ENCODE measurements at regions not wholly inside any gene's neighbourhood (a gene's known extent, or its start where the extent isn't known, plus 50 kb on each side); places are given as distances from the start of the nearest gene placed in this dataset.

DNA sequence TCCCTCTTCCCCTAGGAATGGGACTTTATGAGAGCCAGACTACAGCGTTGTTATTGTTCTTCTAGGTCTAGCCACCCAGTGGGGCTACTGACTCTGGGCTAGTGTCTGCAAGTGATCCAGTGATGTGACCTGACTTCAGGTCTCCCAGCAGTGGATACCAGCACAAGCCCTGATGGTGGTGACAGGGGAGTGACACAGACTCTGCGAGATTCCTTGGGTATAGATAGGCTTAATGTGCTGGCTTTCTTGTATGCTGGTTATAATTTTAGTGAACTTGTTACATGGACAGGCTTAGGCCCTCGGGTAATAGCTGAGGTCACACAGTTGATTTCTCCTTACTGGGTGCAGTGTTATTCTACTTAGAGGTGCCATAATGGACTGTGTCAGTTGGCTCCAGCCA lies 106.9 kb downstream of the TBC1D30 start:
- H3K27me3 ChIP-seq (ENCODE audit: control insufficient read depth in 3 of 3, insufficient read depth in 3 of 3, low read length in 3 of 3) = no peaks in the 10 kb centered on the region
- no peak overlapping the region for H3K27ac ChIP-seq (ENCODE audit: low read depth in 1 of 3, low read length in 2 of 3)
- WGBS, 3 donors = 91 to 98% (median 95%) methylated on average over 3 of the region's 3 CpGs
- H3K36me3 ChIP-seq (ENCODE audit: control insufficient read depth in 3 of 3, insufficient read depth in 2 of 3, low read depth in 1 of 3, low read length in 3 of 3) = no peaks in the 10 kb centered on the region
- no peaks in the 10 kb centered on the region for H3K9me3 ChIP-seq (ENCODE audit: control insufficient read depth in 2 of 2, insufficient read depth in 1 of 2, low read depth in 1 of 2, low read length in 1 of 2)
- no peak for FAIRE-seq
- no peak overlapping the region for H3K4me3 ChIP-seq (ENCODE audit: low read depth in 1 of 3, low read length in 3 of 3)
- no peak for DNase-seq
- H3K4me1 ChIP-seq (ENCODE audit: control insufficient read depth in 3 of 3, insufficient read depth in 2 of 3, low read depth in 1 of 3, low read length in 2 of 3) = no peaks in the 10 kb centered on the region

DNA sequence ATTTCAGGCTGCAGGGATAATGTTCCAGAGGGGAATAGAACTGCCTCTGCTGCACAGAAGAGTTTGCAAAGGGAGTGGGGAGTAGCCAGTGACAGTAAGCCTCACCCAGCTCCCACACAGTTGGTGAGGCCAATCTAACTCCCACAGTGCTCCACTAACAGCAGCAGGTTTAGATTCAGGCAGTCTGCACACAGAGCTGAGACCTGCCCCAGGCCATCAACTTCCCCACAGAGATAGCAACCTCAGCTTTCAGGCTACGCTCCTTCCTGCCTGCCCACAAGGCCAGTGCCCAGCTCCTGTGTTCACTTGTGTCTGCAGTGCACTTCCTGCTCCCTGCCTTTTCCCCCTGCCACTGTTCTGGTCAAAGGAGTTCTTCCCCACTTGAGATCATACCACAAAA lies 107.5 kb downstream of the TBC1D30 start:
- Histone ChIP-seq H3K36me3 (ENCODE audit: control insufficient read depth in 3 of 3, insufficient read depth in 2 of 3, low read depth in 1 of 3, low read length in 3 of 3) (no peaks in the 10 kb centered on the region), H3K27ac (ENCODE audit: low read depth in 1 of 3, low read length in 2 of 3) (no peak overlapping the region), H3K4me3 (ENCODE audit: low read depth in 1 of 3, low read length in 3 of 3) (no peak overlapping the region), H3K9me3 (ENCODE audit: control insufficient read depth in 2 of 2, insufficient read depth in 1 of 2, low read depth in 1 of 2, low read length in 1 of 2) (no peaks in the 10 kb centered on the region), H3K27me3 (ENCODE audit: control insufficient read depth in 3 of 3, insufficient read depth in 3 of 3, low read length in 3 of 3) (no peaks in the 10 kb centered on the region), H3K4me1 (ENCODE audit: control insufficient read depth in 3 of 3, insufficient read depth in 2 of 3, low read depth in 1 of 3, low read length in 2 of 3) (no peaks in the 10 kb centered on the region)
- WGBS, 3 donors = 79 to 100% (median 91%) methylated on average over 1 of the region's 1 CpG
- FAIRE-seq (no peak), DNase-seq (no peak)

DNA sequence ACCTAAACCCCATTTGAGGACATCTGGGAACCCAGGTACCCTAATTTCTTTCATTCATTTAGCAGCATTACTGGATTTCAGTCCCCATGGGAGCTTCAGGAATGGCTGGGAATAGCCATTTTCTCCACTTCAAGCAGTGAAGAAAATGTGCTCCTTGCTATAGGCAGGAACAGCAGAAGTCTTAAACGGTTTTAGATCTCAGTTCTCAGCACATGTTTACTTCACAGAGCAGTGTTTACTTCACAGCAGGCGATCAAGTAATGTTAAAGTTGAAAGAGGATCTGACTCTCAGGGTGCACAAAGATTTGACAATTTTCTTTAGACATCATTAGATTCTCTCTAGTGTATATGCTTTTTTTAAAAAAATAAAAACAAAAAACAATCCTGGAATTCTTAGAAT lies 109.3 kb downstream of the TBC1D30 start:
- no peaks in the 10 kb centered on the region for H3K4me1 ChIP-seq (ENCODE audit: control insufficient read depth in 3 of 3, insufficient read depth in 2 of 3, low read depth in 1 of 3, low read length in 2 of 3)
- H3K27me3 ChIP-seq (ENCODE audit: control insufficient read depth in 3 of 3, insufficient read depth in 3 of 3, low read length in 3 of 3) = no peaks in the 10 kb centered on the region
- no peak for DNase-seq
- no peak for FAIRE-seq
- H3K36me3 ChIP-seq (ENCODE audit: control insufficient read depth in 3 of 3, insufficient read depth in 2 of 3, low read depth in 1 of 3, low read length in 3 of 3) = no peaks in the 10 kb centered on the region
- WGBS, 3 donors = 40 to 63% (median 59%) methylated on average over 2 of the region's 2 CpGs
- H3K4me3 ChIP-seq (ENCODE audit: low read depth in 1 of 3, low read length in 3 of 3) = no peak overlapping the region
- no peak overlapping the region for H3K27ac ChIP-seq (ENCODE audit: low read depth in 1 of 3, low read length in 2 of 3)
- H3K9me3 ChIP-seq (ENCODE audit: control insufficient read depth in 2 of 2, insufficient read depth in 1 of 2, low read depth in 1 of 2, low read length in 1 of 2) = no peaks in the 10 kb centered on the region

DNA sequence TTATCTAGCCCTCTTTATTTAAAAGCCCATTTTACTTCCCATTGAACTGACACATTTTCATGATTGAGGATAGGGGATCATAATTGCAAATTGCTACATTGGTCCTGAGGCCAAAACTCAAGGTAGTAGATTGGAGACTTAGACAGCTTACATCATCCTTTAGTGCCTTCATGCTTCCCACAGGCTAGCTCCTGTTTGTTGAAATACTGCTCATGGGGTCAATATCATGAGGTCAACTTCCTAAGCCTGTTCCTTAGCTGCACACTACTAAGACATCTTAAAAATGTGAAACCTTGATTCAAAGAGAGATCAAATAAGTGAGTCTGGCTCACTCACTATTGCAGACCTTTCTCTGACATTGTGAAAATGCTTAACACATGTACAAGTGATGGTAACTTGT lies 113.0 kb downstream of the TBC1D30 start:
- Histone ChIP-seq H3K36me3 (ENCODE audit: control insufficient read depth in 3 of 3, insufficient read depth in 2 of 3, low read depth in 1 of 3, low read length in 3 of 3) (no peaks in the 10 kb centered on the region), H3K9me3 (ENCODE audit: control insufficient read depth in 2 of 2, insufficient read depth in 1 of 2, low read depth in 1 of 2, low read length in 1 of 2) (no peaks in the 10 kb centered on the region), H3K27ac (ENCODE audit: low read depth in 1 of 3, low read length in 2 of 3) (no peak overlapping the region), H3K4me1 (ENCODE audit: control insufficient read depth in 3 of 3, insufficient read depth in 2 of 3, low read depth in 1 of 3, low read length in 2 of 3) (no peaks in the 10 kb centered on the region), H3K27me3 (ENCODE audit: control insufficient read depth in 3 of 3, insufficient read depth in 3 of 3, low read length in 3 of 3) (no peaks in the 10 kb centered on the region), H3K4me3 (ENCODE audit: low read depth in 1 of 3, low read length in 3 of 3) (no peak overlapping the region)
- no peak for DNase-seq
- FAIRE-seq = no peak

DNA sequence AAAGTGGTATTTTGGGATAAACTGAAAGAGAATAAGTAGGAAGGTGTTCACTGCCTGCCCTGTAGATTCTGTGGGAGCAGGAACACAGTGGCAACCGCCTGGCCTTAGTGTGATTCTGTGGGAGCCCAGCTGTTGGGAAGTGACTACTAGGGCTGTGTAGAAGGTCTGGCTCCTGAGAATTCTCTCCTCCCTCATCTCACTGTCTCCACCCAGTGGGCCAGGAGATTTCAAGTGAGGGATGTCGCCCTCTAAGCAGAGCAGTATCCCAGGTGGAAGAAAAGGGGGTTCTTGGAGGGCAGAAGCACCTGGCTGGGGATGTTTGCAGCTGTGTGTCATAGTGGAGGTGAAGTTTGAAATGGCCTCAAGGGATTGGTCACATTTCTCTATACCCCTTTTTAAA lies 113.7 kb downstream of the TBC1D30 start:
- DNase-seq (no peak), FAIRE-seq (no peak)
- Histone ChIP-seq H3K9me3 (ENCODE audit: control insufficient read depth in 2 of 2, insufficient read depth in 1 of 2, low read depth in 1 of 2, low read length in 1 of 2) (no peaks in the 10 kb centered on the region), H3K36me3 (ENCODE audit: control insufficient read depth in 3 of 3, insufficient read depth in 2 of 3, low read depth in 1 of 3, low read length in 3 of 3) (no peaks in the 10 kb centered on the region), H3K27me3 (ENCODE audit: control insufficient read depth in 3 of 3, insufficient read depth in 3 of 3, low read length in 3 of 3) (no peaks in the 10 kb centered on the region), H3K27ac (ENCODE audit: low read depth in 1 of 3, low read length in 2 of 3) (no peak overlapping the region), H3K4me1 (ENCODE audit: control insufficient read depth in 3 of 3, insufficient read depth in 2 of 3, low read depth in 1 of 3, low read length in 2 of 3) (no peaks in the 10 kb centered on the region), H3K4me3 (ENCODE audit: low read depth in 1 of 3, low read length in 3 of 3) (no peak overlapping the region)
- WGBS, 3 donors = 66 to 89% (median 66%) methylated on average over 2 of the region's 2 CpGs

GRCh38 chr12:64943686-64944085 lies 119.2 kb downstream of the TBC1D30 start:
- DNase-seq (no peak), FAIRE-seq (no peak)
- H3K27me3 ChIP-seq (ENCODE audit: control insufficient read depth in 3 of 3, insufficient read depth in 3 of 3, low read length in 3 of 3) = no peaks in the 10 kb centered on the region
- H3K27ac ChIP-seq (ENCODE audit: low read depth in 1 of 3, low read length in 2 of 3) = no peak overlapping the region
- WGBS, 3 donors = 58 to 68% (median 64%) methylated on average over 5 of the region's 5 CpGs
- H3K36me3 ChIP-seq (ENCODE audit: control insufficient read depth in 3 of 3, insufficient read depth in 2 of 3, low read depth in 1 of 3, low read length in 3 of 3) = no peaks in the 10 kb centered on the region
- no peaks in the 10 kb centered on the region for H3K9me3 ChIP-seq (ENCODE audit: control insufficient read depth in 2 of 2, insufficient read depth in 1 of 2, low read depth in 1 of 2, low read length in 1 of 2)
- no peak overlapping the region for H3K4me3 ChIP-seq (ENCODE audit: low read depth in 1 of 3, low read length in 3 of 3)
- H3K4me1 ChIP-seq (ENCODE audit: control insufficient read depth in 3 of 3, insufficient read depth in 2 of 3, low read depth in 1 of 3, low read length in 2 of 3) = peaks cover 0 to 6% (median 0%) of the 10 kb centered on the region in 3 donors

GRCh38 chr12:64944966-64945365 lies 120.5 kb downstream of the TBC1D30 start:
- Histone ChIP-seq H3K27ac (ENCODE audit: low read depth in 1 of 3, low read length in 2 of 3) (no peak overlapping the region), H3K36me3 (ENCODE audit: control insufficient read depth in 3 of 3, insufficient read depth in 2 of 3, low read depth in 1 of 3, low read length in 3 of 3) (no peaks in the 10 kb centered on the region), H3K4me1 (ENCODE audit: control insufficient read depth in 3 of 3, insufficient read depth in 2 of 3, low read depth in 1 of 3, low read length in 2 of 3) (peaks cover 0 to 6% (median 0%) of the 10 kb centered on the region in 3 donors), H3K4me3 (ENCODE audit: low read depth in 1 of 3, low read length in 3 of 3) (no peak overlapping the region), H3K27me3 (ENCODE audit: control insufficient read depth in 3 of 3, insufficient read depth in 3 of 3, low read length in 3 of 3) (no peaks in the 10 kb centered on the region), H3K9me3 (ENCODE audit: control insufficient read depth in 2 of 2, insufficient read depth in 1 of 2, low read depth in 1 of 2, low read length in 1 of 2) (no peaks in the 10 kb centered on the region)
- FAIRE-seq (no peak), DNase-seq (peak in 1 of 2 donors; percentile 58)
- WGBS, 3 donors = 68 to 74% (median 73%) methylated on average over 3 of the region's 3 CpGs

DNA sequence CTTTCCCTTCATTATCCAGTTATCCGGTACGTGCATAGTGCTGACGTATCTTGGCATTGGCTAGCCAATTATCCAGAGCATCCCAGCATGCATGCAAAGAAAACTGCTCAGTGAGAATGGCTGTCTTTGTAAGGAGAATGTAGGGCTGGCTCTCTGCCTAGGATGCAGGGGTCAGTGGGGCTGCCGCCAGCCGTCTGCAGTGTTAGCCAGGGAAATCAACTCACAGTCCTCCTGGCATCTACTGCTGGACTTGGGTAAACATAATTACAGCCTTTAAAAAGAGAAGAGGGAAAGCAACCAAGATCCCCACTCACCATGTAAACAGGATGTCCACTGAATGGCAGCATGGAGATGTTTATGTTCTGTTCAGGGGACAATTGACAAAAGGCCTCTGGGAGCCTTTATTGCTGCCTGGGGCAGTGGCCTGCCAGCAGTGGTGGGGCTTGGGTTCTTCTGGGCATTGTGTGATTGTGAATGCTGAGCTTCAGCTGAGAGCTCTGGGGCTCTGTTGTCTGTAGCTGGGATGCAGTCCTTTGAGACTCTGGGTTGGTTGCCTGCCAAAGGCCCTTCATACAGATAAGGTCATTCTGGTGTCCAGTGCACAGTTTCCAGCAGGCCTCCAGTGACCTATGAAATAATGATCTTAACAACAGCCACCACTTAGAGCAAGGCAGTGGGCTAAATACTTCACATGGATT lies 121.8 kb downstream of the TBC1D30 start:
- Histone ChIP-seq H3K4me1 (ENCODE audit: control insufficient read depth in 3 of 3, insufficient read depth in 2 of 3, low read depth in 1 of 3, low read length in 2 of 3) (peaks cover 0 to 6% (median 0%) of the 10 kb centered on the region in 3 donors), H3K36me3 (ENCODE audit: control insufficient read depth in 3 of 3, insufficient read depth in 2 of 3, low read depth in 1 of 3, low read length in 3 of 3) (no peaks in the 10 kb centered on the region), H3K4me3 (ENCODE audit: low read depth in 1 of 3, low read length in 3 of 3) (no peak overlapping the region), H3K27ac (ENCODE audit: low read depth in 1 of 3, low read length in 2 of 3) (no peak overlapping the region), H3K27me3 (ENCODE audit: control insufficient read depth in 3 of 3, insufficient read depth in 3 of 3, low read length in 3 of 3) (no peaks in the 10 kb centered on the region), H3K9me3 (ENCODE audit: control insufficient read depth in 2 of 2, insufficient read depth in 1 of 2, low read depth in 1 of 2, low read length in 1 of 2) (no peaks in the 10 kb centered on the region)
- FAIRE-seq (no peak), DNase-seq (peak; percentile 2 to 36)
- 46 to 78% (median 71%) methylated on average over 5 of the region's 5 CpGs for WGBS, 3 donors

GRCh38 chr12:64950711-64951298 lies 126.4 kb downstream of the TBC1D30 start:
- Histone ChIP-seq H3K27me3 (ENCODE audit: control insufficient read depth in 3 of 3, insufficient read depth in 3 of 3, low read length in 3 of 3) (no peaks in the 10 kb centered on the region), H3K36me3 (ENCODE audit: control insufficient read depth in 3 of 3, insufficient read depth in 2 of 3, low read depth in 1 of 3, low read length in 3 of 3) (no peaks in the 10 kb centered on the region), H3K27ac (ENCODE audit: low read depth in 1 of 3, low read length in 2 of 3) (no peak overlapping the region), H3K4me3 (ENCODE audit: low read depth in 1 of 3, low read length in 3 of 3) (no peak overlapping the region), H3K4me1 (ENCODE audit: control insufficient read depth in 3 of 3, insufficient read depth in 2 of 3, low read depth in 1 of 3, low read length in 2 of 3) (no peaks in the 10 kb centered on the region), H3K9me3 (ENCODE audit: control insufficient read depth in 2 of 2, insufficient read depth in 1 of 2, low read depth in 1 of 2, low read length in 1 of 2) (no peaks in the 10 kb centered on the region)
- FAIRE-seq (no peak), DNase-seq (no peak)
- WGBS, 3 donors = 43 to 81% (median 65%) methylated on average over 3 of the region's 3 CpGs
